Sigmoid colon (tissue), 4 donors: ENCODE measurements at regions not wholly inside any gene's neighbourhood (a gene's known extent, or its start where the extent isn't known, plus 50 kb on each side); places are given as distances from the start of the nearest gene placed in this dataset.

Experiments used
- CTCF ChIP-seq, 4 experiments: fragments of 450-650 bp in 3 of 4; fragments of 200-600 bp in 1 of 4; IDR thresholded peaks; one replicate each; pipeline ENCODE4 v1.5.1; 2016 to 2019; ENCODE audit warnings: antibody characterized with exemption in 4 of 4, mild to moderate bottlenecking in 3 of 4, moderate library complexity in 2 of 4
- EP300 ChIP-seq, 4 donors: sonication (generic); formaldehyde crosslinking; IDR thresholded peaks; one replicate each; pipeline ENCODE4 v1.6.1; 2017; ENCODE audit warnings: antibody characterized with exemption in 4 of 4
- POLR2A ChIP-seq, 2 donors: fragments of 450-650 bp; IDR thresholded peaks; one replicate each; pipeline ENCODE4 v1.6.1; 2016; ENCODE audit warnings: antibody characterized with exemption in 2 of 2, mild to moderate bottlenecking in 2 of 2, moderate library complexity in 2 of 2

GRCh38 chr12:4031703-4032291 is 158.6 kb upstream of the PARP11 start:
- TF ChIP-seq CTCF (IDR thresholded peaks at IDR 0.05) (no peak), EP300 (IDR thresholded peaks at IDR 0.05) (no peak), POLR2A (IDR thresholded peaks at IDR 0.05) (no peak)
